ENCODE measurements at regions not wholly inside any gene's neighbourhood (a gene's known extent, or its start where the extent isn't known, plus 50 kb on each side); places are given as distances from the start of the nearest gene placed in this dataset.
"Not testable (repeated sequence)": the region's sequence is repeated elsewhere in the genome, so short reads cannot be mapped to it uniquely, and the experiment has no call there.

GRCh38 chr1:157460381-157460780 is 91.9 kb downstream of the FCRL5 start:
- Mint-ChIP-seq H3K9me3 (no peaks in the 10 kb centered on the region), H3K4me1 (ENCODE audit: low read depth) (no peaks in the 10 kb centered on the region), H3K27ac (no peak overlapping the region), H3K27me3 (ENCODE audit: low read depth) (no peaks in the 10 kb centered on the region), H3K36me3 (ENCODE audit: low read depth) (no peaks in the 10 kb centered on the region), H3K4me3 (ENCODE audit: low read depth) (no peak overlapping the region)
- intact Hi-C loops (cut with micrococcal nuclease): no loop called here
- no peak for DNase-seq (ENCODE audit: low spot score)

DNA sequence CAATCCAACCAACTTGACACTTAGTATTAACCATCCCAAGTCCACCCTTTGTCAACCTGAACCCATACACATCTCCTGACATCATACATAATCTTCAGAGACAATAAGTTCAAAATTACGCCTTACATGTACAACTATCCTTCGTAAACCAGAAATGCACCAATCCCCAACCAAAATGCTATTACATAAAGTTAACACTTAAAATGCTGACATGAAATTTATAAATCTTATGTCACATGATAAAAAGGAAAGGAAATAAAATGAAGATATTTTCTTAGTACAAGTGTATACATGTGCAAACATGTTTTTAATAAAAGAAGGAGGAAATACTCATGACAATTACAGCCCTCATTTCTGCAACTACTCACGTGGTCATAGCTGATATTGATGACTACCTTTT is 95.0 kb downstream of the FCRL5 start:
- Mint-ChIP-seq H3K9me3 (no peaks in the 10 kb centered on the region), H3K4me1 (ENCODE audit: low read depth) (no peaks in the 10 kb centered on the region), H3K36me3 (ENCODE audit: low read depth) (no peaks in the 10 kb centered on the region), H3K27ac (no peak overlapping the region), H3K4me3 (ENCODE audit: low read depth) (no peak overlapping the region), H3K27me3 (ENCODE audit: low read depth) (no peaks in the 10 kb centered on the region)
- DNase-seq (ENCODE audit: low spot score): no peak
- intact Hi-C loops (cut with micrococcal nuclease): no loop called here

- Mint-ChIP-seq H3K27ac (no peak overlapping the region), H3K36me3 (ENCODE audit: low read depth) (no peaks in the 10 kb centered on the region), H3K4me1 (ENCODE audit: low read depth) (no peaks in the 10 kb centered on the region), H3K4me3 (ENCODE audit: low read depth) (no peak overlapping the region), H3K9me3 (no peaks in the 10 kb centered on the region), H3K27me3 (ENCODE audit: low read depth) (no peaks in the 10 kb centered on the region)
- no peak for DNase-seq (ENCODE audit: low spot score)
- intact Hi-C loops (cut with micrococcal nuclease): no loop called here
Observed at GRCh38 chr1:157455318-157455717, 97.0 kb downstream of the FCRL5 start.

- no peak for DNase-seq (ENCODE audit: low spot score)
- Mint-ChIP-seq H3K27me3 (ENCODE audit: low read depth) (no peaks in the 10 kb centered on the region), H3K4me3 (ENCODE audit: low read depth) (no peak overlapping the region), H3K9me3 (no peaks in the 10 kb centered on the region), H3K4me1 (ENCODE audit: low read depth) (no peaks in the 10 kb centered on the region), H3K27ac (no peak overlapping the region), H3K36me3 (ENCODE audit: low read depth) (no peaks in the 10 kb centered on the region)
- intact Hi-C loops (cut with micrococcal nuclease): no loop called here
Observed at GRCh38 chr1:157450106-157450505, 102.2 kb downstream of the FCRL5 start.

DNA sequence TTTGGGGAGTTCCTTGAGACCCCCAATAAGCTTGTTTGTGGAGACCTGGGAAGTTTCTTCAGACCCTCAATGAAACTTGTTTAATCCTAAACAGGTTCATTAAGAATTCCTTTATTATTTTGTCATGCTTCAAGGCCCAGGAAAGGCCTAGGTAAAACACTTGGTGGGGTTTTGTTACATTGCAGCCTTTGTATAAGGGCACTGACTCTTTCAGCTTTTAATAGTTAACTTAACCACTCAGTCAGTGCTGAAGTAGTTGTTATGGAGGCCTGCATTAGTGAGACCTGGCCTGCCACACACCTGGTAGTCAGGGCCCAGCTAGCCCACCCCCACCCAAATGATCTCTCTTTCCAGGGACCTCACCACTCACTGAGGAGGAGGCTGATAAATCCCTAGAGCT is 103.7 kb downstream of the FCRL5 start:
- Mint-ChIP-seq H3K36me3 (ENCODE audit: low read depth) (no peaks in the 10 kb centered on the region), H3K9me3 (no peaks in the 10 kb centered on the region)

GRCh38 chr1:157446356-157446755 is 106.0 kb downstream of the FCRL5 start:
- H3K27me3 Mint-ChIP-seq (ENCODE audit: low read depth); H3K4me1 Mint-ChIP-seq (ENCODE audit: low read depth); DNase-seq (ENCODE audit: low spot score); intact Hi-C loops (cut with micrococcal nuclease); H3K9me3 Mint-ChIP-seq; H3K27ac Mint-ChIP-seq; H3K4me3 Mint-ChIP-seq (ENCODE audit: low read depth); H3K36me3 Mint-ChIP-seq (ENCODE audit: low read depth): not testable (repeated sequence)

More for the DNA sequence above, 103.7 kb downstream of the FCRL5 start:
- H3K4me1 Mint-ChIP-seq (ENCODE audit: low read depth): no peaks in the 10 kb centered on the region
- no peaks in the 10 kb centered on the region for H3K27me3 Mint-ChIP-seq (ENCODE audit: low read depth)
- H3K4me3 Mint-ChIP-seq (ENCODE audit: low read depth): no peak overlapping the region
- intact Hi-C loops (cut with micrococcal nuclease): no loop called here
- no peak overlapping the region for H3K27ac Mint-ChIP-seq
- no peak for DNase-seq (ENCODE audit: low spot score)

- H3K4me3 Mint-ChIP-seq (ENCODE audit: low read depth); H3K9me3 Mint-ChIP-seq; H3K27me3 Mint-ChIP-seq (ENCODE audit: low read depth); H3K36me3 Mint-ChIP-seq (ENCODE audit: low read depth); H3K4me1 Mint-ChIP-seq (ENCODE audit: low read depth); intact Hi-C loops (cut with micrococcal nuclease); H3K27ac Mint-ChIP-seq; DNase-seq (ENCODE audit: low spot score): not testable (repeated sequence)
Observed at GRCh38 chr1:157445616-157446140, 106.6 kb downstream of the FCRL5 start.

DNA sequence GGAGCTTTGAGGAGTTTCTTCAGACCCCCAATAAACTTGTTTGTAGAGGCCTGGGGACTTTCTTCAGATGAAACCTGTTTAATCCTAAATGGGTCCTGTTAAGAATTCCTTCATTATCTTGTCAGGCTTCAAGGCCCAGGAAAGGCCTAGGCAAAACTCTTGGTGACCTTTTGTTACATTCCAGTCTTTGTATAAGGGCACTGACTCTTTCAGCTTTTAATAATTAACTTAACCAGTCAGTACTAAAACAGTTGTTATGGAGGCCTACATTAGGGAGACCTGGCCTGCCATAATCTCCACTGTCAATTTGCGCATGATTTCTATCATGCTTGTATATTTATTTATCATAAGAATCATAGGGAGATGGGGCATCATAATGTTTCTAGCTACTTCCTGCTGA is 110.2 kb downstream of the FCRL5 start:
- Mint-ChIP-seq H3K4me1 (ENCODE audit: low read depth) (no peaks in the 10 kb centered on the region), H3K9me3 (no peaks in the 10 kb centered on the region), H3K27me3 (ENCODE audit: low read depth) (peaks cover 3% of the 10 kb centered on the region), H3K36me3 (ENCODE audit: low read depth) (no peaks in the 10 kb centered on the region), H3K27ac (no peak overlapping the region), H3K4me3 (ENCODE audit: low read depth) (no peak overlapping the region)
- no peak for DNase-seq (ENCODE audit: low spot score)
- intact Hi-C loops (cut with micrococcal nuclease): no loop called here

DNA sequence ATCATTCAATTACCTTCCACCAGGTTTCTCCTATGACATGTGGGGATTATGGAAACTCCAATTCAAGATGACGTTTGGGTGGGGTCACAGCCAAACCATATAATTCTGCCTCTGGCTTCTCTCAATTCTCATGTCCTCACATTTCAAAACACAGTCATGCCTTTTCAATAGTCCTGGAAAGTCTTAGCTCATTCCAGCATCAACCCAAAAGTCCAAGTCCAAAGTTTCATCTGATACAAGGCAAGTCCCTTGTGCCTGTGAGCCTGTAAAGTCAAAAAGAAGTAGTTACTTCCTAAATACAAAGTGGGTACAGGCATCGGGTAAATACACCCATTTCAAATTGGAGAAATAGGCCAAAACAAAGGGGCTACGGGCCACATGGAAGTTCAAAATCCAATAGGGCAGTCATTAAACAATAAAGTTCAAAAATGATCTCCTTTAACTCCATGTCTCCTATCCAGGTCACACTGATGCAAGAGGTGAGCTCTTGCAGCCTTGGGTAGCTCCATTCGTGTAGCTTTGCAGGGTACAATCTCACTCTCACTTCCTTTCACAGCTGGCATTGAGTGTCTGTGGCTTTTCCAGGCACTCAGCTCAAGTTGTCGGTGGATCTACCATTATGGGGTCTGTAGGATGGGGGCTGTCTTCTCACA is 112.9 kb downstream of the FCRL5 start:
- no peaks in the 10 kb centered on the region for H3K4me1 Mint-ChIP-seq (ENCODE audit: low read depth)

GRCh38 chr1:157438613-157439012 is 113.7 kb downstream of the FCRL5 start:
- H3K4me3 Mint-ChIP-seq (ENCODE audit: low read depth): no peak overlapping the region
- H3K27me3 Mint-ChIP-seq (ENCODE audit: low read depth): peaks cover 7% of the 10 kb centered on the region
- H3K27ac Mint-ChIP-seq: no peak overlapping the region
- H3K36me3 Mint-ChIP-seq (ENCODE audit: low read depth): no peaks in the 10 kb centered on the region
- no peak for DNase-seq (ENCODE audit: low spot score)
- no peaks in the 10 kb centered on the region for H3K9me3 Mint-ChIP-seq
- intact Hi-C loops (cut with micrococcal nuclease): no loop called here
- no peaks in the 10 kb centered on the region for H3K4me1 Mint-ChIP-seq (ENCODE audit: low read depth)

More for the DNA sequence above, 112.9 kb downstream of the FCRL5 start:
- no peak for DNase-seq (ENCODE audit: low spot score)
- H3K27me3 Mint-ChIP-seq (ENCODE audit: low read depth): peaks cover 4% of the 10 kb centered on the region
- no peaks in the 10 kb centered on the region for H3K9me3 Mint-ChIP-seq
- H3K36me3 Mint-ChIP-seq (ENCODE audit: low read depth): no peaks in the 10 kb centered on the region
- H3K4me3 Mint-ChIP-seq (ENCODE audit: low read depth): no peak overlapping the region
- intact Hi-C loops (cut with micrococcal nuclease): no loop called here
- no peak overlapping the region for H3K27ac Mint-ChIP-seq

DNA sequence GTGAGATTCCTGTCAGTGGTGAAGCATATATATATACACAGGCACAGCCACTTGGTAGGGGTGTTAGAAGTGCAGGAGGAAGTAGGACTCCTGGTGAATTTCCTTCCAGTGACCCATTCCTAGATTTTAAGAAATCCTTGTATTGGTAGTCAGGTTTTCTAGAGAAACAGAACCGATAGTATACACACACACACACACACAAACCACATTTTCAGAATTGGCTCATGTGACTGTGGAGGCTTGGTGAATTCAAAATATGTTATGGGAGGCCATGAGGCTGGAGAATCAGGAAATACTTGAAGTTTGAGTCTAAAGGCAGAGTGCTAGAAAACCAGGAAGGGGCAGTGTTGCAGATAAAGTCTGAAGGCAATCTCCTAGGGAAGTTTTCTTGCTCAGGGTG is 114.2 kb downstream of the FCRL5 start:
- Mint-ChIP-seq H3K4me1 (ENCODE audit: low read depth) (no peaks in the 10 kb centered on the region), H3K4me3 (ENCODE audit: low read depth) (no peak overlapping the region), H3K36me3 (ENCODE audit: low read depth) (no peaks in the 10 kb centered on the region), H3K27me3 (ENCODE audit: low read depth) (peaks cover 7% of the 10 kb centered on the region), H3K27ac (no peak overlapping the region), H3K9me3 (no peaks in the 10 kb centered on the region)
- no peak for DNase-seq (ENCODE audit: low spot score)
- intact Hi-C loops (cut with micrococcal nuclease): no loop called here

GRCh38 chr1:157437296-157437695 is 115.0 kb downstream of the FCRL5 start:
- peaks cover 7% of the 10 kb centered on the region for H3K27me3 Mint-ChIP-seq (ENCODE audit: low read depth)
- no peak for DNase-seq (ENCODE audit: low spot score)
- intact Hi-C loops (cut with micrococcal nuclease): no loop called here
- no peak overlapping the region for H3K4me3 Mint-ChIP-seq (ENCODE audit: low read depth)
- no peaks in the 10 kb centered on the region for H3K9me3 Mint-ChIP-seq
- H3K4me1 Mint-ChIP-seq (ENCODE audit: low read depth): no peaks in the 10 kb centered on the region
- no peak overlapping the region for H3K27ac Mint-ChIP-seq
- H3K36me3 Mint-ChIP-seq (ENCODE audit: low read depth): no peaks in the 10 kb centered on the region

DNA sequence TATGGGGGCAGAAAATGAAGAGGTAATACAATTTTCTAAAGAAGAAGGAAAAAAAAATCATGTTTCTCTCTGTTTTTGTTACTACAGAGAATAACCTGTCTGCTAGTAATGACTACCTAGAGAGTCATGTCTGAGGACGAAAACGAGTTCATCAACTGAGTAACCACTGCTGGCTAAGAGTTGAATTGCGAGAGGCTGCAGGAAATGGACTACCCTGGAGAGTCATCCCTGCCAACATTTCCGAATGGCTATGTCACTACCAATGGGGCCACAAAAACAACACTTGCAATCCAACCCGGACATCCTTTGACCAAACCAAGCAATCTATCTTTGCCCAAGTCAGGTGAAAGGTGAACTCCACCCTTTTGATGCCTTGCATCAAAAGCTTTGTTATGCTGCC is 120.6 kb downstream of the FCRL5 start:
- H3K36me3 Mint-ChIP-seq (ENCODE audit: low read depth): no peaks in the 10 kb centered on the region
- no peak overlapping the region for H3K27ac Mint-ChIP-seq
- intact Hi-C loops (cut with micrococcal nuclease): no loop called here
- no peaks in the 10 kb centered on the region for H3K9me3 Mint-ChIP-seq
- peaks cover 4% of the 10 kb centered on the region for H3K27me3 Mint-ChIP-seq (ENCODE audit: low read depth)
- no peaks in the 10 kb centered on the region for H3K4me1 Mint-ChIP-seq (ENCODE audit: low read depth)
- no peak overlapping the region for H3K4me3 Mint-ChIP-seq (ENCODE audit: low read depth)
- no peak for DNase-seq (ENCODE audit: low spot score)

Measured in activated T-helper 2 cell treated with anti-CD3 and anti-CD28 coated beads, Interferon-gamma antibody, Interleukin-2, Interleukin-4, amounts not matched to agents 10 μg/mL and 5 μg/mL and 100 μg/mL, durations not matched to agents 14 hours and 24 hours and 36 hours (primary cell).